MCF 10A (cell line): ENCODE measurements at regions not wholly inside any gene's neighbourhood (a gene's known extent, or its start where the extent isn't known, plus 50 kb on each side); places are given as distances from the start of the nearest gene placed in this dataset.

Source experiments
- BruUV-seq: library from RNA; stranded (reverse); fragments of 400-500 nt; replicated peaks from 2 replicates; lab custom pipeline; 2021; lab: Mats Ljungman, UMichigan
- CTCF ChIA-PET: fragments of 300-600 bp; sonication (Branson Sonifier 250); formaldehyde crosslinking; extraction: SDS; loops from one replicate; lab custom pipeline; 2021; ENCODE audit warnings: antibody characterized with exemption, inconsistent platforms; lab: Yijun Ruan, JAX
- POLR2A ChIA-PET: fragments of 300-600, 350-650 bp; sonication (Branson Sonifier 250); formaldehyde crosslinking; extraction: SDS; loops from one replicate; lab custom pipeline; 2020; ENCODE audit warnings: antibody characterized with exemption, inconsistent platforms; lab: Yijun Ruan, JAX
- DNase-seq: peaks from one replicate; pipeline ENCODE4 v3.0.0-alpha.2; 2018; ENCODE audit not compliant: unreplicated experiment
- H3K27ac Mint-ChIP-seq: one replicate; pipeline ENCODE4 v1.8.0; 2022; ENCODE audit warnings: mild to moderate bottlenecking, low read depth, mixed read lengths; ENCODE audit not compliant: unreplicated experiment
- H3K27me3 Mint-ChIP-seq: one replicate; pipeline ENCODE4 v1.8.0; 2022; ENCODE audit warnings: mixed read lengths; ENCODE audit not compliant: insufficient read depth, unreplicated experiment
- H3K36me3 Mint-ChIP-seq: one replicate; pipeline ENCODE4 v1.8.0; 2022; ENCODE audit warnings: mild to moderate bottlenecking, moderate library complexity, mixed read lengths; ENCODE audit not compliant: insufficient read depth, unreplicated experiment
- H3K4me1 Mint-ChIP-seq: one replicate; pipeline ENCODE4 v1.8.0; 2022; ENCODE audit warnings: mixed read lengths; ENCODE audit not compliant: insufficient read depth, unreplicated experiment
- H3K4me3 Mint-ChIP-seq: one replicate; pipeline ENCODE4 v1.8.0; 2022; ENCODE audit warnings: mild to moderate bottlenecking, moderate library complexity, mixed read lengths; ENCODE audit not compliant: unreplicated experiment
- H3K9me3 Mint-ChIP-seq: one replicate; pipeline ENCODE4 v1.8.0; 2022; ENCODE audit warnings: mixed read lengths; ENCODE audit not compliant: unreplicated experiment
- intact Hi-C: fragments of 100-400 bp; cut with micrococcal nuclease; formaldehyde crosslinking; loops from 2 replicates; pipeline ENCODE4 v1.14.1; 2022
- TF ChIP-seq, protein P1 (sequence below): fragments of 200-600 bp; IDR thresholded peaks from one replicate; pipeline ENCODE4 v1.8.0; 2022; ENCODE audit warnings: antibody characterized with exemption, mild to moderate bottlenecking; ENCODE audit not compliant: unreplicated experiment

DNA sequence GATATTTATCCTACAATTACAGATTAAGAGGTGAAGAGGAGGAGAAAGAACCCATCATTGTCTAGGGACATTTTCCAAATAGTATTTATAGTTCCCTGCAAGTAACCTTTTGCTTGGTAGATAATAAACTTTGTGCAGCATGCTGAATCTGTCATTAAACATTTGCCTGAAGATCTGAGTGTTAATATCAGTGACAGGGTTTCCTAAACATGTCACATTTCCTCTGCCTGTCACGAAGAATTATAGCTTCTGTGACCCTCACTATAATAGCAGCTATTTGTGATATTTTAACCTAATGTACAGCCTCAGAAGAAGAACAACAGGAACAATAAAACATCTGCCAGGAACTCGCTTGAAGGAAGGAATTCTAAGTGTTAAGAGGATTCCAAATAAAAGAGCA lies 350.3 kb downstream of the GXYLT1 start:
- POLR2A ChIA-PET: no interaction called here
- DNase-seq: no peak
- intact Hi-C loops: no loop called here
- TF ChIP-seq, protein P1, sequence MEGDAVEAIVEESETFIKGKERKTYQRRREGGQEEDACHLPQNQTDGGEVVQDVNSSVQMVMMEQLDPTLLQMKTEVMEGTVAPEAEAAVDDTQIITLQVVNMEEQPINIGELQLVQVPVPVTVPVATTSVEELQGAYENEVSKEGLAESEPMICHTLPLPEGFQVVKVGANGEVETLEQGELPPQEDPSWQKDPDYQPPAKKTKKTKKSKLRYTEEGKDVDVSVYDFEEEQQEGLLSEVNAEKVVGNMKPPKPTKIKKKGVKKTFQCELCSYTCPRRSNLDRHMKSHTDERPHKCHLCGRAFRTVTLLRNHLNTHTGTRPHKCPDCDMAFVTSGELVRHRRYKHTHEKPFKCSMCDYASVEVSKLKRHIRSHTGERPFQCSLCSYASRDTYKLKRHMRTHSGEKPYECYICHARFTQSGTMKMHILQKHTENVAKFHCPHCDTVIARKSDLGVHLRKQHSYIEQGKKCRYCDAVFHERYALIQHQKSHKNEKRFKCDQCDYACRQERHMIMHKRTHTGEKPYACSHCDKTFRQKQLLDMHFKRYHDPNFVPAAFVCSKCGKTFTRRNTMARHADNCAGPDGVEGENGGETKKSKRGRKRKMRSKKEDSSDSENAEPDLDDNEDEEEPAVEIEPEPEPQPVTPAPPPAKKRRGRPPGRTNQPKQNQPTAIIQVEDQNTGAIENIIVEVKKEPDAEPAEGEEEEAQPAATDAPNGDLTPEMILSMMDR: no peak
- Mint-ChIP-seq H3K4me3 (no peak overlapping the region), H3K27me3 (no peaks in the 10 kb centered on the region), H3K9me3 (no peaks in the 10 kb centered on the region), H3K4me1 (no peaks in the 10 kb centered on the region), H3K27ac (no peak overlapping the region), H3K36me3 (no peaks in the 10 kb centered on the region)
- no TSS peak for BruUV-seq
- CTCF ChIA-PET: interaction anchor here (0.6 to 0.7 kb wide), 2 partner anchors 263 to 532 kb away, joined by 3 to 4 read pairs; no protein-coding TSS in a partner anchor

DNA sequence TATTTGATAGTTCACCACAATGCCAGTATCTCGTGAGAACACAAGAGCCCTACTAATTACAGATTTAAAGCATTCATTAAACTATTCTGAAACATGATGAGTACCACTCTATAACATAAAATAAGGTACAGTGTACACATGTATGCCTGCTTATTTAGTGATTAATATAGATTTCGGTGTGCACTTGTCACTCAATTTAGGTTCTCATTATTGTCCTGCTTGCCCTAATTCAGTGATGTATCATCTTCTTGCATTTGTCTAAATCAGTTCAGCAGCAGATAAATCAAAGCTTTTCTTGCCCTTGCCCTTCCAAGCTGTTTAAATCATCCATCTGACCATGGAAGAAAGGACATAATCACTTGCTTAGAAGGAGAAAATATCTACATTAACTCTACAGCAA lies 359.7 kb downstream of the GXYLT1 start:
- Mint-ChIP-seq H3K27ac (no peak overlapping the region), H3K36me3 (no peaks in the 10 kb centered on the region), H3K4me1 (no peaks in the 10 kb centered on the region), H3K27me3 (peaks cover 8% of the 10 kb centered on the region), H3K9me3 (no peaks in the 10 kb centered on the region), H3K4me3 (no peak overlapping the region)
- POLR2A ChIA-PET: no interaction called here
- CTCF ChIA-PET: interaction anchor here (0.6 to 2.2 kb wide), 3 partner anchors 239 to 803 kb away, joined by 3 to 9 read pairs (median 4); no protein-coding TSS in a partner anchor
- DNase-seq: no peak
- TF ChIP-seq, protein P1: no peak
- intact Hi-C loops: no loop called here
- BruUV-seq: no TSS peak

DNA sequence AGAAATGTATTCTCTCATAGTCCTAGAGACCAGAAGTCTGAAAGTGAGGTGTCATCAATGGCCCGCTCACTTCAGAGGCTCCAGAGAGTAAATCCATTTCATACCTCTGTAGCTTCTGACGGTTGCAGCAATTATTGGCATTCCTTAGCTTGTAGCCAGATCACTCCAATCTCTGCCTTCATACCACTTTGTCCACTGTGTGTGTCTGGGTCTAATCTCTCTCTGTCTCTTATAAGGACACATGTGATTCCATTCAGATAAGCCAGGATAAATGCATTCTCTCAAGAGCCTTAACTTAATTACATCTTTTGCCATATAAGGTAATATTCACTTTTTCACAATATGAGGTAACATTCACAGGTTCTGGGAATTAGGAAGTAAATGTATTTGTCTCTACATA lies 365.7 kb downstream of the GXYLT1 start:
- Mint-ChIP-seq H3K36me3 (no peaks in the 10 kb centered on the region), H3K27ac (no peak overlapping the region), H3K4me3 (no peak overlapping the region), H3K27me3 (peaks cover 38% of the 10 kb centered on the region), H3K9me3 (no peaks in the 10 kb centered on the region), H3K4me1 (no peaks in the 10 kb centered on the region)
- TF ChIP-seq, protein P1: no peak
- BruUV-seq: no TSS peak
- DNase-seq: no peak
- intact Hi-C loops: no loop called here
- CTCF ChIA-PET: no interaction called here
- POLR2A ChIA-PET: no interaction called here

DNA sequence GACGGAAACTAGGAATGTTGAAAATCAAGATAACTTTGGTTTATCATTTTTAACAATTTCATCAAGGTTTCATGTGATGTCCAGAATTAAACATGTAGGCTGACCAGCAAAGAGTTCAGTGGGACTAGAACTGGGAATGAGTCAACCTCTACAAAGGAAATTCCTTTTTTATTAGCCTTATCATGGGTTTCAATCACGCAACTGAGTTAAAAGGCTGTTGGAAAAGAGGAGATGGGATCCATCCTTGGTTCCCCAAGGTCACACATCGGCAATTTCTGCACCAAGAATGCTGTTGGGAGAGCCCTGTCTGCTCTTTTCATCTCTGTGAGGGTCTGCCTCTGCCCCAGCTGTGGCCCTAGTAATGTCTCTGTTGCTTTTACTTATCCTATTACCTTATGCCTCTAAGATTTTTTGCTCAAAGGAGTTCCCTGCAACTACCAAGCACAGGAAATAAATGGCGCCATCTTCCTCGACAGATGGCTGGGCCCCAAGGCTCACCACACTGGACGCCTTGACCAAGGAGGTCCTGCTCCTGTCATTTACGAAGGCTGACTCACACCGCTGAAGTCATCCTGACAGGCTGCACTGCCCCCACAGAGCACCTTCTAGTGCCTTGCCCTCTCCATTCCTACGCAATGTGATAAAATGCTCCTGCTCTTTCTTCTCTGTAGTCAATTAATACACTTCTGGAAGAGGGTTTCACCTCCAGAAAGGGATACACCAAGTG lies 367.4 kb downstream of the GXYLT1 start:
- Mint-ChIP-seq H3K4me3 (no peak overlapping the region), H3K36me3 (no peaks in the 10 kb centered on the region), H3K27me3 (peaks cover 33% of the 10 kb centered on the region), H3K4me1 (no peaks in the 10 kb centered on the region), H3K27ac (no peak overlapping the region), H3K9me3 (no peaks in the 10 kb centered on the region)
- intact Hi-C loops: no loop called here
- DNase-seq: no peak
- ChIA-PET CTCF (interaction anchor here (0.7 kb wide), 1 partner anchor 238 kb away, joined by 3 read pairs; no protein-coding TSS in a partner anchor), POLR2A (no interaction called here)
- no TSS peak for BruUV-seq
- TF ChIP-seq, protein P1: no peak
